ENCODE measurements at regions not wholly inside any gene's neighbourhood (a gene's known extent, or its start where the extent isn't known, plus 50 kb on each side); places are given as distances from the start of the nearest gene placed in this dataset.

DNA sequence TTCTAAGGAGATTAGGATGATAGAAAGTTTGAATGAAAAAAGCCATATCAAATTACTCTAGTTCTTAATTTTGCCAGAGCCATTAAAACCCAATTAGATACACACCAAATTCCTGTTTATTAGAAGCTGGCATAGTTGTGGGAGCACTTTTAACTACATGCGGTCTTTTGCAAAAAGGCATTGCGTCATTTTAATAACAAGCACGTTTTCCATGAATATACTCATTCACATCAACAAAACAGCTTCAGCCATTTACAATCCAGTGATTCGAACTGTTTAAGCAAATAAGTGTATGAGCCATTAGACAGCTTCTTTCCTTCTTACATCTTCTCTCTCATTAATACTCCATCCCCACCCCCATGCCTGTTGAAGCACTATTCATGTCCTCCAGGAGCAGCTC, 109.5 kb upstream of the EOLA2 start:
- Histone ChIP-seq H3K18ac (ENCODE audit: insufficient read length, low read depth, low read length) (no peak overlapping the region), H2AK5ac (ENCODE audit: insufficient read length, low read length) (no peak overlapping the region), H3K4ac (ENCODE audit: low read depth, low read length) (no peak overlapping the region), H3K79me2 (ENCODE audit: insufficient read depth, low read length) (no peaks in the 10 kb centered on the region), H3K4me1 (ENCODE audit: insufficient read depth, low read length) (no peaks in the 10 kb centered on the region), H2BK15ac (ENCODE audit: low read depth, low read length) (no peak overlapping the region), H3T11ph (ENCODE audit: low read length) (no peak overlapping the region), H2BK12ac (ENCODE audit: insufficient read length, low read depth, low read length) (no peak overlapping the region), H3K23me2 (ENCODE audit: insufficient read length, low read depth, low read length, poor library complexity, severe bottlenecking) (no peaks in the 10 kb centered on the region), H3K56ac (ENCODE audit: insufficient read length, low read depth, low read length) (no peak overlapping the region), H3K9ac (ENCODE audit: extremely low read depth, insufficient read length, low read length) (no peak overlapping the region), H3K79me1 (ENCODE audit: insufficient read depth, low read depth, low read length, poor library complexity, severe bottlenecking) (no peaks in the 10 kb centered on the region), H2BK5ac (ENCODE audit: insufficient read length, low read length) (no peak overlapping the region), H3K23ac (ENCODE audit: insufficient read length, low read depth, low read length) (no peak overlapping the region), H3K14ac (ENCODE audit: insufficient read depth, low read length) (no peak overlapping the region), H3K9me3 (ENCODE audit: control insufficient read depth, low read depth, low read length) (peaks cover 35% of the 10 kb centered on the region), H3K27ac (ENCODE audit: insufficient read length, low read depth, low read length) (no peak overlapping the region), H2AFZ (ENCODE audit: low read length) (no peak overlapping the region), H3K27me3 (ENCODE audit: insufficient read depth, low read length) (no peaks in the 10 kb centered on the region), H4K91ac (ENCODE audit: insufficient read length, low read depth, low read length) (no peak overlapping the region), H4K8ac (replicated peaks; ENCODE audit: insufficient read length, low read depth, low read length) (no peak overlapping the region), H4K5ac (ENCODE audit: insufficient read length, low read depth, low read length) (no peak overlapping the region), H2BK20ac (ENCODE audit: low read depth, low read length, poor library complexity, severe bottlenecking) (no peak overlapping the region), H4K20me1 (ENCODE audit: control insufficient read depth, insufficient read depth, insufficient read length) (no peaks in the 10 kb centered on the region), H2BK120ac (ENCODE audit: low read depth, low read length, poor library complexity, severe bottlenecking) (no peak overlapping the region), H3K4me2 (ENCODE audit: insufficient read depth, insufficient read length, low read length) (no peak overlapping the region)
- Mint-ChIP-seq H3K27me3 (ENCODE audit: low read depth) (no peaks in the 10 kb centered on the region; the same call in 1 of the 2 replicates), H3K36me3 (ENCODE audit: insufficient read depth in 1 of 3, low read depth in 3 of 3) (peaks cover 0 to 1% (median 0%) of the 10 kb centered on the region in 3 experiments; a peak in 1 of 7 replicates), H3K9me3 (peaks cover 61 to 62% of the 10 kb centered on the region in 2 experiments), H3K4me1 (peaks cover 0 to 2% of the 10 kb centered on the region in 2 experiments; a peak in 1 of 4 replicates), H3K27ac (no peak overlapping the region), H3K4me3 (no peak overlapping the region)
- no peak for DNase-seq
- no CpG with 5 or more reads among the region's 4 CpGs for WGBS (ENCODE audit: extremely low coverage, insufficient read length, low lambda C conversion rate)
- TF ChIP-seq, protein P1, sequence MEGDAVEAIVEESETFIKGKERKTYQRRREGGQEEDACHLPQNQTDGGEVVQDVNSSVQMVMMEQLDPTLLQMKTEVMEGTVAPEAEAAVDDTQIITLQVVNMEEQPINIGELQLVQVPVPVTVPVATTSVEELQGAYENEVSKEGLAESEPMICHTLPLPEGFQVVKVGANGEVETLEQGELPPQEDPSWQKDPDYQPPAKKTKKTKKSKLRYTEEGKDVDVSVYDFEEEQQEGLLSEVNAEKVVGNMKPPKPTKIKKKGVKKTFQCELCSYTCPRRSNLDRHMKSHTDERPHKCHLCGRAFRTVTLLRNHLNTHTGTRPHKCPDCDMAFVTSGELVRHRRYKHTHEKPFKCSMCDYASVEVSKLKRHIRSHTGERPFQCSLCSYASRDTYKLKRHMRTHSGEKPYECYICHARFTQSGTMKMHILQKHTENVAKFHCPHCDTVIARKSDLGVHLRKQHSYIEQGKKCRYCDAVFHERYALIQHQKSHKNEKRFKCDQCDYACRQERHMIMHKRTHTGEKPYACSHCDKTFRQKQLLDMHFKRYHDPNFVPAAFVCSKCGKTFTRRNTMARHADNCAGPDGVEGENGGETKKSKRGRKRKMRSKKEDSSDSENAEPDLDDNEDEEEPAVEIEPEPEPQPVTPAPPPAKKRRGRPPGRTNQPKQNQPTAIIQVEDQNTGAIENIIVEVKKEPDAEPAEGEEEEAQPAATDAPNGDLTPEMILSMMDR (conservative IDR thresholded peaks at IDR 0.05), result no peak
